Caco-2 (cell line): ENCODE measurements at regions not wholly inside any gene's neighbourhood (a gene's known extent, or its start where the extent isn't known, plus 50 kb on each side); places are given as distances from the start of the nearest gene placed in this dataset.

Experiments
- BruUV-seq: library from RNA; stranded (reverse); fragments of 400-500 nt; replicated peaks from 2 replicates; lab custom pipeline; 2021; lab: Mats Ljungman, UMichigan
- CTCF ChIA-PET: fragments of 300-600 bp; sonication (Branson Sonifier 250); formaldehyde crosslinking; loops from one replicate; lab custom pipeline; 2022; ENCODE audit warnings: antibody characterized with exemption; lab: Charles Lee
- POLR2A ChIA-PET: fragments of 300-600 bp; sonication (Branson Sonifier 250); formaldehyde crosslinking; loops from one replicate; lab custom pipeline; 2022; ENCODE audit warnings: antibody characterized with exemption; lab: Charles Lee
- DNase-seq, 2 experiments: peaks; one replicate each; pipeline versions ENCODE4 v3.0.0 to v3.0.0-alpha.2; 2020 to 2022
- H3K27me3 ChIP-seq: replicated peaks from 2 replicates; pipeline ENCODE4 v1.6.0; 2011; ENCODE audit warnings: low read length; ENCODE audit not compliant: control insufficient read depth, insufficient read depth
- H3K36me3 ChIP-seq: 2 replicates; pipeline ENCODE4 v1.5.1; 2011; ENCODE audit warnings: low read length; ENCODE audit not compliant: control insufficient read depth, insufficient read depth
- H3K4me1 ChIP-seq: fragments of 250-450 bp; sonication (Bioruptor Pico); 2 replicates; pipeline ENCODE4 v1.5.1; 2020; ENCODE audit warnings: mild to moderate bottlenecking
- H3K4me3 ChIP-seq: 2 replicates; pipeline ENCODE4 v1.5.1; 2011; ENCODE audit warnings: low read depth, mild to moderate bottlenecking, control low read depth, low read length
- H3K9me3 ChIP-seq: fragments of 250-450 bp; sonication (Bioruptor Pico); 2 replicates; pipeline ENCODE4 v1.5.1; 2020; ENCODE audit warnings: mild to moderate bottlenecking, moderate library complexity
- H3K27ac Mint-ChIP-seq: one replicate; pipeline ENCODE4 v1.8.0; 2022; ENCODE audit warnings: mixed read lengths; ENCODE audit not compliant: unreplicated experiment
- H3K27me3 Mint-ChIP-seq: one replicate; pipeline ENCODE4 v1.8.0; 2022; ENCODE audit warnings: mixed read lengths; ENCODE audit not compliant: insufficient read depth, unreplicated experiment
- H3K36me3 Mint-ChIP-seq: one replicate; pipeline ENCODE4 v1.8.0; 2022; ENCODE audit warnings: mild to moderate bottlenecking, mixed read lengths; ENCODE audit not compliant: insufficient read depth, unreplicated experiment
- H3K4me1 Mint-ChIP-seq: one replicate; pipeline ENCODE4 v1.8.0; 2022; ENCODE audit warnings: low read depth, mixed read lengths; ENCODE audit not compliant: unreplicated experiment
- H3K4me3 Mint-ChIP-seq: one replicate; pipeline ENCODE4 v1.8.0; 2022; ENCODE audit warnings: mild to moderate bottlenecking, moderate library complexity, mixed read lengths; ENCODE audit not compliant: unreplicated experiment
- H3K9me3 Mint-ChIP-seq: one replicate; pipeline ENCODE4 v1.8.0; 2022; ENCODE audit warnings: mixed read lengths; ENCODE audit not compliant: unreplicated experiment
- CTCF ChIP-seq, 2 experiments: fragments of 200-600 bp in 1 of 2; IDR thresholded peaks; 1 replicate in 1 of 2; 2 replicates in 1 of 2; pipeline versions ENCODE4 v1.5.1 to v1.8.0; 2011 to 2022; ENCODE audit warnings: antibody characterized with exemption in 1 of 2, control low read depth in 1 of 2, inconsistent platforms in 1 of 2, low read depth in 1 of 2, low read length in 1 of 2, mild to moderate bottlenecking in 1 of 2, moderate library complexity in 1 of 2; ENCODE audit not compliant: insufficient read depth in 1 of 2, severe bottlenecking in 1 of 2, unreplicated experiment in 1 of 2
- intact Hi-C: fragments of 100-400 bp; cut with micrococcal nuclease; formaldehyde crosslinking; loops from one replicate; pipeline ENCODE4 v1.10.0; 2022; ENCODE audit not compliant: unreplicated experiment

GRCh38 chr1:101479945-101480344, 243.1 kb downstream of the S1PR1 start:
- POLR2A ChIA-PET, result no interaction called here
- H3K27me3 ChIP-seq, result no peaks in the 10 kb centered on the region
- H3K4me1 ChIP-seq, result no peaks in the 10 kb centered on the region
- no peak for TF ChIP-seq CTCF (IDR thresholded peaks at IDR 0.05; ENCODE audit: insufficient read depth in 1 of 2, low read depth in 1 of 2, low read length in 1 of 2, severe bottlenecking in 1 of 2, unreplicated experiment in 1 of 2)
- BruUV-seq, result no TSS peak
- H3K9me3 Mint-ChIP-seq, result no peaks in the 10 kb centered on the region
- intact Hi-C loops, result no loop called here
- no peaks in the 10 kb centered on the region for H3K27me3 Mint-ChIP-seq
- H3K4me1 Mint-ChIP-seq, result no peaks in the 10 kb centered on the region
- no peaks in the 10 kb centered on the region for H3K36me3 ChIP-seq
- H3K27ac Mint-ChIP-seq, result no peak overlapping the region
- no peaks in the 10 kb centered on the region for H3K36me3 Mint-ChIP-seq
- H3K9me3 ChIP-seq, result no peaks in the 10 kb centered on the region
- no peak overlapping the region for H3K4me3 ChIP-seq
- H3K4me3 Mint-ChIP-seq, result no peak overlapping the region
- no peak for DNase-seq
- CTCF ChIA-PET, result no interaction called here

GRCh38 chr1:101482306-101482705, 245.5 kb downstream of the S1PR1 start:
- Mint-ChIP-seq H3K27me3 (no peaks in the 10 kb centered on the region), H3K4me3 (no peak overlapping the region), H3K9me3 (no peaks in the 10 kb centered on the region), H3K27ac (no peak overlapping the region), H3K36me3 (no peaks in the 10 kb centered on the region), H3K4me1 (no peaks in the 10 kb centered on the region)
- no peak for DNase-seq
- CTCF ChIA-PET, result no interaction called here
- no peak overlapping the region for H3K4me3 ChIP-seq
- POLR2A ChIA-PET, result no interaction called here
- H3K4me1 ChIP-seq, result no peaks in the 10 kb centered on the region
- intact Hi-C loops, result no loop called here
- no peaks in the 10 kb centered on the region for H3K36me3 ChIP-seq
- TF ChIP-seq CTCF (IDR thresholded peaks at IDR 0.05; ENCODE audit: insufficient read depth in 1 of 2, low read depth in 1 of 2, low read length in 1 of 2, severe bottlenecking in 1 of 2, unreplicated experiment in 1 of 2), result no peak
- H3K27me3 ChIP-seq, result no peaks in the 10 kb centered on the region
- H3K9me3 ChIP-seq, result no peaks in the 10 kb centered on the region
- no TSS peak for BruUV-seq

GRCh38 chr1:101483982-101484688, 247.3 kb downstream of the S1PR1 start:
- Histone ChIP-seq H3K4me3 (no peak overlapping the region), H3K27me3 (no peaks in the 10 kb centered on the region)
- no peak overlapping the region for H3K27ac Mint-ChIP-seq

More at GRCh38 chr1:101483982-101484688, 247.3 kb downstream of the S1PR1 start:
- BruUV-seq, result no TSS peak
- no peaks in the 10 kb centered on the region for H3K4me1 ChIP-seq
- no peaks in the 10 kb centered on the region for H3K4me1 Mint-ChIP-seq
- DNase-seq, result no peak
- ChIA-PET CTCF (no interaction called here), POLR2A (no interaction called here)
- no peaks in the 10 kb centered on the region for H3K36me3 Mint-ChIP-seq
- no peaks in the 10 kb centered on the region for H3K9me3 ChIP-seq
- H3K4me3 Mint-ChIP-seq, result no peak overlapping the region
- no peaks in the 10 kb centered on the region for H3K9me3 Mint-ChIP-seq
- H3K27me3 Mint-ChIP-seq, result no peaks in the 10 kb centered on the region
- TF ChIP-seq CTCF (IDR thresholded peaks at IDR 0.05; ENCODE audit: insufficient read depth in 1 of 2, low read depth in 1 of 2, low read length in 1 of 2, severe bottlenecking in 1 of 2, unreplicated experiment in 1 of 2), result no peak
- intact Hi-C loops, result no loop called here
- H3K36me3 ChIP-seq, result no peaks in the 10 kb centered on the region
